Pulmonary artery endothelial cell (primary cell): ENCODE measurements at regions not wholly inside any gene's neighbourhood (a gene's known extent, or its start where the extent isn't known, plus 50 kb on each side); places are given as distances from the start of the nearest gene placed in this dataset.
"Not testable (repeated sequence)": the region's sequence is repeated elsewhere in the genome, so short reads cannot be mapped to it uniquely, and the experiment has no call there.

Experiments
- DNase-seq: peaks from one replicate; pipeline ENCODE4 v3.0.0-alpha.2; 2011; ENCODE audit warnings: low read depth, low spot score

- no peak for DNase-seq
Observed at GRCh38 chr10:45249978-45250693, 65.3 kb downstream of the OR13A1 start.

- DNase-seq: not testable (repeated sequence)
Observed at GRCh38 chr10:45250694-45251075, 64.7 kb downstream of the OR13A1 start.
